GM12878 (cell line): ENCODE measurements at regions not wholly inside any gene's neighbourhood (a gene's known extent, or its start where the extent isn't known, plus 50 kb on each side); places are given as distances from the start of the nearest gene placed in this dataset.

Experiments
- BACH1 ChIP-seq: fragments of 450-650 bp; IDR thresholded peaks from 2 replicates; pipeline ENCODE4 v1.6.1; 2017; ENCODE audit warnings: mild to moderate bottlenecking, borderline replicate concordance
- CTCF ChIP-seq, 3 experiments: IDR thresholded peaks in 2 of 3; conservative IDR thresholded peaks in 1 of 3; 2 replicates each; pipeline ENCODE4 v1.5.1; 2011; ENCODE audit warnings: low read depth in 3 of 3, low read length in 3 of 3, mild to moderate bottlenecking in 3 of 3, control low read depth in 2 of 3, moderate library complexity in 2 of 3, inconsistent platforms in 1 of 3, mixed read lengths in 1 of 3; ENCODE audit not compliant: control insufficient read depth in 2 of 3, insufficient read depth in 1 of 3; ENCODE audit errors: extremely low read depth in 1 of 3
- EP300 ChIP-seq, 2 experiments: fragments of 150-350 bp in 1 of 2; IDR thresholded peaks; 2 replicates each; pipeline ENCODE4 v1.6.1; 2011 to 2012; ENCODE audit warnings: low read depth in 2 of 2, low read length in 2 of 2, borderline replicate concordance in 1 of 2, improper control_type of control experiment in 1 of 2, inconsistent platforms in 1 of 2; ENCODE audit not compliant: control insufficient read depth in 1 of 2
- GABPA ChIP-seq: IDR thresholded peaks from 2 replicates; pipeline ENCODE4 v1.6.1; 2014; ENCODE audit warnings: antibody characterized with exemption, low read depth, mild to moderate bottlenecking, inconsistent platforms
- HDGF ChIP-seq: fragments of 450-650 bp; IDR thresholded peaks from 2 replicates; pipeline ENCODE4 v1.6.1; 2016; ENCODE audit warnings: antibody characterized with exemption
- IRF3 ChIP-seq: fragments of 450-650 bp; IDR thresholded peaks from 2 replicates; pipeline ENCODE4 v1.6.1; 2014; ENCODE audit warnings: mild to moderate bottlenecking
- PRDM15 ChIP-seq: fragments of 450-650 bp; formaldehyde crosslinking; IDR thresholded peaks from 2 replicates; pipeline ENCODE4 v1.4.0; 2020; ENCODE audit warnings: mild to moderate bottlenecking, moderate library complexity
- SIX5 ChIP-seq: IDR thresholded peaks from 2 replicates; pipeline ENCODE4 v1.6.1; 2011; ENCODE audit warnings: mild to moderate bottlenecking, low read depth, low read length, moderate library complexity; ENCODE audit not compliant: severe bottlenecking
- SMC3 ChIP-seq: IDR thresholded peaks from 2 replicates; pipeline ENCODE4 v1.6.1; 2011; ENCODE audit warnings: low read length, improper control_type of control experiment, borderline replicate concordance
- SUZ12 ChIP-seq: fragments of 200-600 bp; sonication (generic); IDR thresholded peaks from one replicate; pipeline ENCODE4 v1.6.1; 2018; ENCODE audit warnings: antibody characterized with exemption, mild to moderate bottlenecking; ENCODE audit not compliant: unreplicated experiment
- TAF1 ChIP-seq: IDR thresholded peaks from 2 replicates; pipeline ENCODE4 v1.6.1; 2011; ENCODE audit warnings: mild to moderate bottlenecking, low read depth, low read length, borderline replicate concordance
- TCF12 ChIP-seq: IDR thresholded peaks from 2 replicates; pipeline ENCODE4 v1.6.1; 2011; ENCODE audit warnings: low read depth, mild to moderate bottlenecking, low read length
- YY1 ChIP-seq: IDR thresholded peaks from 2 replicates; pipeline ENCODE4 v1.6.1; 2011; ENCODE audit warnings: low read depth, mild to moderate bottlenecking, low read length
- ZBTB4 ChIP-seq: fragments of 450-650 bp; formaldehyde crosslinking; IDR thresholded peaks from 2 replicates; pipeline ENCODE4 v1.4.0; 2022; ENCODE audit warnings: mild to moderate bottlenecking, moderate library complexity

GRCh38 chr9:12066455-12067035 lies 626.6 kb upstream of the TYRP1 start:
- TF ChIP-seq YY1 (no peak), SIX5 (no peak), TAF1 (no peak), ZBTB4 (CRISPR knock-in tag) (no peak), EP300 (IDR thresholded peaks at IDR 0.05; ENCODE audit: borderline replicate concordance in 1 of 2, control insufficient read depth in 1 of 2, low read depth in 2 of 2, low read length in 2 of 2) (no peak), GABPA (no peak), PRDM15 (CRISPR knock-in tag) (no peak), HDGF (no peak), SUZ12 (no peak), CTCF (IDR thresholded peaks at IDR 0.05 in 2 of 3, conservative IDR thresholded peaks at IDR 0.05 in 1 of 3; ENCODE audit: control insufficient read depth in 2 of 3, extremely low read depth in 1 of 3, insufficient read depth in 1 of 3, low read depth in 3 of 3, low read length in 3 of 3) (no peak), TCF12 (no peak), SMC3 (no peak), IRF3 (no peak), BACH1 (no peak)
